IMR-90 (cell line): ENCODE measurements at regions not wholly inside any gene's neighbourhood (a gene's known extent, or its start where the extent isn't known, plus 50 kb on each side); places are given as distances from the start of the nearest gene placed in this dataset.

Source experiments
- BHLHE40 ChIP-seq: fragments of 150-350 bp; IDR thresholded peaks from 2 replicates; pipeline ENCODE4 v1.6.1; 2016; ENCODE audit warnings: mild to moderate bottlenecking, low read depth, low read length
- CTCF ChIP-seq: conservative IDR thresholded peaks from 2 replicates; pipeline ENCODE4 v1.5.1; 2012; ENCODE audit warnings: mild to moderate bottlenecking, low read depth, low read length, improper control_type of control experiment
- MXI1 ChIP-seq: IDR thresholded peaks from 2 replicates; pipeline ENCODE4 v1.6.1; 2012; ENCODE audit warnings: low read depth, mild to moderate bottlenecking, low read length, moderate library complexity, borderline replicate concordance
- POLR2A ChIP-seq: IDR thresholded peaks from 2 replicates; pipeline ENCODE4 v1.6.1; 2012; ENCODE audit warnings: mild to moderate bottlenecking, low read depth, low read length

GRCh38 chr5:29229461-29229860 is 1964.0 kb upstream of the CDH6 start:
- TF ChIP-seq CTCF: no peak
- TF ChIP-seq MXI1: no peak
- no peak for TF ChIP-seq POLR2A
- no peak for TF ChIP-seq BHLHE40
